ENCODE measurements at regions not wholly inside any gene's neighbourhood (a gene's known extent, or its start where the extent isn't known, plus 50 kb on each side); places are given as distances from the start of the nearest gene placed in this dataset.
"Not testable (repeated sequence)": the region's sequence is repeated elsewhere in the genome, so short reads cannot be mapped to it uniquely, and the experiment has no call there.

- peak in 2 of 3 donors; percentile 15 to 32 for DNase-seq
Measured at GRCh38 chr5:158513490-158514318, 586.0 kb downstream of the EBF1 start.

GRCh38 chr5:158511454-158511853 lies 588.3 kb downstream of the EBF1 start:
- no peak for DNase-seq

GRCh38 chr5:158510479-158510878 lies 589.2 kb downstream of the EBF1 start:
- no peak for DNase-seq

- no peak for DNase-seq
Measured at GRCh38 chr5:158506648-158507047, 593.1 kb downstream of the EBF1 start.

- DNase-seq = peak; percentile 58 to 74 (median 65)
Measured at GRCh38 chr5:158502686-158503085, 597.0 kb downstream of the EBF1 start.

GRCh38 chr5:158499892-158500418 lies 599.8 kb downstream of the EBF1 start:
- no peak for DNase-seq

- DNase-seq = no peak
Measured at GRCh38 chr5:158499075-158499891, 600.4 kb downstream of the EBF1 start.

- no peak for DNase-seq
Measured at GRCh38 chr5:158496624-158497023, 603.1 kb downstream of the EBF1 start.

GRCh38 chr5:158494541-158494940 lies 605.2 kb downstream of the EBF1 start:
- DNase-seq = no peak

- not testable (repeated sequence) for DNase-seq
Measured at GRCh38 chr5:158494044-158494443, 605.7 kb downstream of the EBF1 start.

GRCh38 chr5:158492841-158493242 lies 606.9 kb downstream of the EBF1 start:
- no peak for DNase-seq

GRCh38 chr5:158492136-158492535 lies 607.6 kb downstream of the EBF1 start:
- no peak for DNase-seq

GRCh38 chr5:158487664-158488063 lies 612.1 kb downstream of the EBF1 start:
- no peak for DNase-seq

GRCh38 chr5:158487156-158487555 lies 612.6 kb downstream of the EBF1 start:
- DNase-seq = no peak

GRCh38 chr5:158486566-158486965 lies 613.1 kb downstream of the EBF1 start:
- DNase-seq = no peak

GRCh38 chr5:158485604-158486081 lies 614.1 kb downstream of the EBF1 start:
- no peak for DNase-seq

- DNase-seq = no peak
Measured at GRCh38 chr5:158485047-158485446, 614.7 kb downstream of the EBF1 start.

GRCh38 chr5:158484150-158484549 lies 615.6 kb downstream of the EBF1 start:
- DNase-seq = no peak

GRCh38 chr5:158483281-158483860 lies 616.3 kb downstream of the EBF1 start:
- DNase-seq = no peak

GRCh38 chr5:158482125-158482524 lies 617.6 kb downstream of the EBF1 start:
- no peak for DNase-seq

- DNase-seq = no peak
Measured at GRCh38 chr5:158478139-158478538, 619.2 kb upstream of the CLINT1 start.

- no peak for DNase-seq
Measured at GRCh38 chr5:158477214-158477613, 618.3 kb upstream of the CLINT1 start.

GRCh38 chr5:158473016-158473635 lies 614.2 kb upstream of the CLINT1 start:
- DNase-seq = no peak

Measured in suppressor macrophage treated with lipopolysaccharide for 1 hour (primary cell).